GM12801 (cell line): ENCODE measurements at regions not wholly inside any gene's neighbourhood (a gene's known extent, or its start where the extent isn't known, plus 50 kb on each side); places are given as distances from the start of the nearest gene placed in this dataset.

ENCODE experiments used
- TF ChIP-seq, protein P1 (sequence below): IDR thresholded peaks from one replicate; pipeline ENCODE4 v1.5.1; 2011; ENCODE audit warnings: control low read depth; ENCODE audit not compliant: insufficient read length; ENCODE audit errors: extremely low read depth

DNA sequence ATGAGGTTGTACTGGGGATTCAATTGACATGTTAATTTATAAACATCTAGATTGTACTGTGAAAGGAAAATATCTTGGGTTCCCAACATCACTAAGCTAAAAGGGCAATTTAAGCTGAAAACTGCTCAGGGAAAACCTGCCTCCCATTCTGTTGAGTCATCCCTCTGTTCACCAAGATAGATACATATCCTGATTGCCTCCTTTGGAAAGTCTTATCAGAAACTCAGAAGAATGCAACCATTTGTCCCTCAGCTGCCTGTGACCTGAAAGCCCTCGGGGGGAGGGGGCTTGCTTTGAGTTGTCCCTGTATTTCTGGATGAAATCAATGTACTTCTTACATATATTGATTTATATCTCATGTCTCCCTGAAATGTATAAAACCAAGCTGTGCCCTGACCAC, 187.0 kb upstream of the ETV3 start:
- TF ChIP-seq, protein P1, sequence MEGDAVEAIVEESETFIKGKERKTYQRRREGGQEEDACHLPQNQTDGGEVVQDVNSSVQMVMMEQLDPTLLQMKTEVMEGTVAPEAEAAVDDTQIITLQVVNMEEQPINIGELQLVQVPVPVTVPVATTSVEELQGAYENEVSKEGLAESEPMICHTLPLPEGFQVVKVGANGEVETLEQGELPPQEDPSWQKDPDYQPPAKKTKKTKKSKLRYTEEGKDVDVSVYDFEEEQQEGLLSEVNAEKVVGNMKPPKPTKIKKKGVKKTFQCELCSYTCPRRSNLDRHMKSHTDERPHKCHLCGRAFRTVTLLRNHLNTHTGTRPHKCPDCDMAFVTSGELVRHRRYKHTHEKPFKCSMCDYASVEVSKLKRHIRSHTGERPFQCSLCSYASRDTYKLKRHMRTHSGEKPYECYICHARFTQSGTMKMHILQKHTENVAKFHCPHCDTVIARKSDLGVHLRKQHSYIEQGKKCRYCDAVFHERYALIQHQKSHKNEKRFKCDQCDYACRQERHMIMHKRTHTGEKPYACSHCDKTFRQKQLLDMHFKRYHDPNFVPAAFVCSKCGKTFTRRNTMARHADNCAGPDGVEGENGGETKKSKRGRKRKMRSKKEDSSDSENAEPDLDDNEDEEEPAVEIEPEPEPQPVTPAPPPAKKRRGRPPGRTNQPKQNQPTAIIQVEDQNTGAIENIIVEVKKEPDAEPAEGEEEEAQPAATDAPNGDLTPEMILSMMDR: no peak

- TF ChIP-seq, protein P1: no peak
These were observed 181.4 kb upstream of the ETV3 start for GRCh38 chr1:157319567-157319966.

- TF ChIP-seq, protein P1: no peak
These were observed 177.3 kb upstream of the ETV3 start for GRCh38 chr1:157315544-157315943.

- TF ChIP-seq, protein P1: no peak
These were observed 176.2 kb upstream of the ETV3 start for GRCh38 chr1:157314408-157314807.

- TF ChIP-seq, protein P1: no peak
These were observed 175.1 kb upstream of the ETV3 start for GRCh38 chr1:157313240-157313807.

DNA sequence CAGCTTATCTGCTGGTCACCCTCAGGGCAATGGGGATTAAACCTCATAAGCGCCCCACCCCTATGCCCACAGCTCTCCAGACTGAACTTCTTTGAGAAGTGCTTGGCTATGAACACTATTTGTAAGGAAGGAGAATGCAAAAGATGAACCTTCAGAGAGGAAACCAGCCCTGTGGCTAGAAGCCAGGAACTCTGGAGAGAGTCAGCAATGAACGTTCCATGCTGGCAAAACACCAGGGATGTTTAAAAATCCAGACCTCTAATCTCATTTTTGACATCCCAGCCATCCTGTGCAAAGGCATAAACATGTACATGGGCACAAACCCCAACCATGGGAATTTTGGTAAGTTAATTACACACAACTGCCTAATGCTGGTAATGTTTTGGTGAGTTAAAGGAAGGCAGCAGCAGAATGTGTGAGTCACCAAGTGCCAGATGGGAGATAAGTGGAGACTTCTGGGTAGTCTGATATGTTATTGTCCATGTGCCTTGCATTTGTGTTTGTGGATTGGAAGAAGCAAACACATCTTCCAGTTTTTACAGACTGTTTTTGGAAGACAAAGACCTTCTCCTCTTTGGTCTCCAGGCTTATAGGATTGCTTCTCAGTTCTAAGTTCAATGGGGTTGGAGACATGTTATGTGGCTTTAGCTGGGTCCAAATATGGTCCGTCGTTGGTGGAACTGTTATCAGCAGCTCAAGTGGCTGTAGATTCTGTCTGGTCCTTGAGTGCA, 174.1 kb upstream of the ETV3 start:
- TF ChIP-seq, protein P1: no peak

- TF ChIP-seq, protein P1: no peak
These were observed 173.5 kb upstream of the ETV3 start for GRCh38 chr1:157311730-157312081.
